ENCODE measurements at regions not wholly inside any gene's neighbourhood (a gene's known extent, or its start where the extent isn't known, plus 50 kb on each side); places are given as distances from the start of the nearest gene placed in this dataset.

DNA sequence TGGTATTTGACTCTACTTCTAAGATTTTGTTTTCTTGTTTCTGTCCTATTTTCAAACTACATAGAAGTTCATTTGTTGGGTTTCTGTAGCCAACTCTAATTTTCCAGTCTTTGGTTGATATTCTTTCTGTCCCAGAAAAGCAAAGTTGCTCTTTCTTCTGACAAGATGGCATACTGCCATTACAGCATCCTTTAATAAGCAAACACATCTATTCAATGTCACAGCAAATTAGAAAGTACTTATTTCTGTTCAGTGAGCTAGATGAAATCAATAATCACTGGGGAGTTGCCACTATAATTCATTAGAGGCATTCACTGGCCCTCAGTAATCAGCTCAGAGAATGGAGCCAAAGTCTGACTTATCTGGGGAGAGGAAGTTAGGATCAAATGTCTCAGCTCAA is 1258.0 kb upstream of the IGFBP7 start:
- TF ChIP-seq, protein P1, sequence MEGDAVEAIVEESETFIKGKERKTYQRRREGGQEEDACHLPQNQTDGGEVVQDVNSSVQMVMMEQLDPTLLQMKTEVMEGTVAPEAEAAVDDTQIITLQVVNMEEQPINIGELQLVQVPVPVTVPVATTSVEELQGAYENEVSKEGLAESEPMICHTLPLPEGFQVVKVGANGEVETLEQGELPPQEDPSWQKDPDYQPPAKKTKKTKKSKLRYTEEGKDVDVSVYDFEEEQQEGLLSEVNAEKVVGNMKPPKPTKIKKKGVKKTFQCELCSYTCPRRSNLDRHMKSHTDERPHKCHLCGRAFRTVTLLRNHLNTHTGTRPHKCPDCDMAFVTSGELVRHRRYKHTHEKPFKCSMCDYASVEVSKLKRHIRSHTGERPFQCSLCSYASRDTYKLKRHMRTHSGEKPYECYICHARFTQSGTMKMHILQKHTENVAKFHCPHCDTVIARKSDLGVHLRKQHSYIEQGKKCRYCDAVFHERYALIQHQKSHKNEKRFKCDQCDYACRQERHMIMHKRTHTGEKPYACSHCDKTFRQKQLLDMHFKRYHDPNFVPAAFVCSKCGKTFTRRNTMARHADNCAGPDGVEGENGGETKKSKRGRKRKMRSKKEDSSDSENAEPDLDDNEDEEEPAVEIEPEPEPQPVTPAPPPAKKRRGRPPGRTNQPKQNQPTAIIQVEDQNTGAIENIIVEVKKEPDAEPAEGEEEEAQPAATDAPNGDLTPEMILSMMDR (conservative IDR thresholded peaks at IDR 0.05; ENCODE audit: low read depth, low read length) = no peak
- no peak for TF ChIP-seq EZH2phosphoT487 (IDR thresholded peaks at IDR 0.05; ENCODE audit: borderline replicate concordance, low read length)
- no peak for TF ChIP-seq EZH2 (IDR thresholded peaks at IDR 0.05; ENCODE audit: low read length, unreplicated experiment)

Data from PC-3 (cell line).